HL-60 (cell line): ENCODE measurements at regions not wholly inside any gene's neighbourhood (a gene's known extent, or its start where the extent isn't known, plus 50 kb on each side); places are given as distances from the start of the nearest gene placed in this dataset.
A peak's percentile ranks its signal among the peaks of the same experiment; 100 is the strongest.

Source experiments
- DNase-seq, 2 experiments: peaks; one replicate each; pipeline ENCODE4 v3.0.0-alpha.2; 2010 to 2020; ENCODE audit warnings: low read depth in 1 of 2, low spot score in 1 of 2
- H3K27ac ChIP-seq: fragments of 250-450 bp; sonication (Bioruptor Pico); replicated peaks from 2 replicates; pipeline ENCODE4 v1.5.1; 2020; ENCODE audit warnings: mild to moderate bottlenecking, moderate library complexity
- H3K27me3 ChIP-seq: fragments of 250-450 bp; sonication (Bioruptor Pico); 2 replicates; pipeline ENCODE4 v1.5.1; 2021; ENCODE audit warnings: mild to moderate bottlenecking, moderate library complexity; ENCODE audit not compliant: insufficient read depth, poor library complexity, severe bottlenecking
- H3K4me3 ChIP-seq: replicated peaks from 2 replicates; pipeline ENCODE4 v1.5.1; 2011; ENCODE audit warnings: mild to moderate bottlenecking, control low read depth, low read length; ENCODE audit not compliant: insufficient read depth
- CTCF ChIP-seq: IDR thresholded peaks from one replicate; pipeline ENCODE4 v1.5.1; 2011; ENCODE audit warnings: low read length, control low read depth, inconsistent platforms; ENCODE audit not compliant: insufficient read depth
- GABPA ChIP-seq: IDR thresholded peaks from 2 replicates; pipeline ENCODE4 v1.6.1; 2012; ENCODE audit warnings: low read depth
- POLR2AphosphoS5 ChIP-seq: IDR thresholded peaks from 2 replicates; pipeline ENCODE4 v1.6.1; 2012; ENCODE audit warnings: low read depth
- REST ChIP-seq: IDR thresholded peaks from 2 replicates; pipeline ENCODE4 v1.6.1; 2012; ENCODE audit warnings: low read depth; ENCODE audit not compliant: insufficient replicate concordance
- SPI1 ChIP-seq: IDR thresholded peaks from 2 replicates; pipeline ENCODE4 v1.6.1; 2012; ENCODE audit warnings: low read depth, mild to moderate bottlenecking, borderline replicate concordance

- no peak overlapping the region for H3K4me3 ChIP-seq
- H3K27me3 ChIP-seq, result peaks cover 7% of the 10 kb centered on the region
- H3K27ac ChIP-seq, result no peak overlapping the region
- DNase-seq, result no peak
- TF ChIP-seq SPI1, result no peak
- no peak for TF ChIP-seq REST
- no peak for TF ChIP-seq POLR2AphosphoS5
- TF ChIP-seq CTCF, result no peak
- no peak for TF ChIP-seq GABPA
Measured at GRCh38 chr10:23693501-23693901, 254.6 kb downstream of the OTUD1 start.

- no peak overlapping the region for H3K4me3 ChIP-seq
- peaks cover 7% of the 10 kb centered on the region for H3K27me3 ChIP-seq
- TF ChIP-seq CTCF (no peak), POLR2AphosphoS5 (no peak), REST (no peak), SPI1 (no peak), GABPA (no peak)
- no peak overlapping the region for H3K27ac ChIP-seq
- no peak for DNase-seq
Measured at GRCh38 chr10:23693925-23694324, 255.1 kb downstream of the OTUD1 start.

- no peak overlapping the region for H3K27ac ChIP-seq
- TF ChIP-seq POLR2AphosphoS5, result no peak
- TF ChIP-seq REST, result no peak
- TF ChIP-seq SPI1, result no peak
- TF ChIP-seq GABPA, result no peak
- no peak for TF ChIP-seq CTCF
- peaks cover 7% of the 10 kb centered on the region for H3K27me3 ChIP-seq
- DNase-seq, result no peak
- H3K4me3 ChIP-seq, result peak overlapping the region; percentile 6; the same call in 1 of the 2 replicates
Measured at GRCh38 chr10:23694446-23694920, 255.6 kb downstream of the OTUD1 start.
